Stimulated activated naive B cell treated with anti-CD40 and anti-IgM and Interleukin-4, amounts not matched to agents 10 μg/mL and 1 μg/mL and 100 μg/mL, for 72 hours (primary cell): ENCODE measurements at regions not wholly inside any gene's neighbourhood (a gene's known extent, or its start where the extent isn't known, plus 50 kb on each side); places are given as distances from the start of the nearest gene placed in this dataset.

Source experiments
- ATAC-seq, 2 donors: fragments of 150-1000 bp; cut with Tn5 transposase; replicated peaks; 2 replicates each; pipeline ENCODE4 v1.10.0; 2021; ENCODE audit warnings: moderate library complexity in 1 of 2
- DNase-seq: peaks from one replicate; pipeline ENCODE4 v3.0.0; 2021
- H3K27ac Mint-ChIP-seq: one replicate; pipeline ENCODE4 v1.8.0; 2022; ENCODE audit warnings: mild to moderate bottlenecking, mixed read lengths
- H3K27me3 Mint-ChIP-seq, 2 donors: one replicate each; pipeline ENCODE4 v1.8.0; 2022; ENCODE audit warnings: mixed read lengths in 2 of 2
- H3K36me3 Mint-ChIP-seq, 2 donors: one replicate each; pipeline ENCODE4 v1.8.0; 2022; ENCODE audit warnings: mixed read lengths in 2 of 2, mild to moderate bottlenecking in 1 of 2
- H3K4me1 Mint-ChIP-seq, 2 donors: one replicate each; pipeline ENCODE4 v1.8.0; 2022; ENCODE audit warnings: mixed read lengths in 2 of 2, mild to moderate bottlenecking in 1 of 2
- H3K4me3 Mint-ChIP-seq, 2 donors: one replicate each; pipeline ENCODE4 v1.8.0; 2022; ENCODE audit warnings: mild to moderate bottlenecking in 2 of 2, mixed read lengths in 2 of 2, moderate library complexity in 1 of 2
- H3K9me3 Mint-ChIP-seq, 2 donors: one replicate each; pipeline ENCODE4 v1.8.0; 2022; ENCODE audit warnings: mixed read lengths in 2 of 2, mild to moderate bottlenecking in 1 of 2

DNA sequence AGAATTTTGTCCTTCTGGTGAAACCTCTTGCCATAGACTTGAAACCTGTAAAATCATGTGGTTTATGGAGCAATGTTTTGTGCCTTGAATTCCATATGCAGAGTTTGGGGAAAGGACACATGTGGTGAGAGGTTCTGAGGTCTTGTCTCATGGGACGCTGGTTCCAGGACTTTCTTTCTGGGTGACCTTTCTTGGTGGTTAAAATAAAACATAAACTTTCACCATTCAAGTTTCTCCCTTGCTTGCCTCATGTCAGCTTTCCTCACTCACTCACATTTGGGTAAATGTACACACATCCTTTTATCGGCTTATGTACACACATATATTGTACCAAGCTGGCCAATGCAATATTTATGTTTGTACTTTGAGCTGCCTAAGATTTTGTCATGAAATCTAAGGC is 144.9 kb upstream of the CELF2 start:
- H3K27me3 Mint-ChIP-seq = peaks cover 17 to 20% of the 10 kb centered on the region in 2 donors
- no peaks in the 10 kb centered on the region for H3K36me3 Mint-ChIP-seq
- no peak overlapping the region for H3K4me3 Mint-ChIP-seq
- H3K4me1 Mint-ChIP-seq = peaks cover 0 to 4% of the 10 kb centered on the region in 2 donors
- DNase-seq (no peak), ATAC-seq (no peak)
- no peak overlapping the region for H3K27ac Mint-ChIP-seq
- peaks cover 2 to 4% of the 10 kb centered on the region in 2 donors for H3K9me3 Mint-ChIP-seq

DNA sequence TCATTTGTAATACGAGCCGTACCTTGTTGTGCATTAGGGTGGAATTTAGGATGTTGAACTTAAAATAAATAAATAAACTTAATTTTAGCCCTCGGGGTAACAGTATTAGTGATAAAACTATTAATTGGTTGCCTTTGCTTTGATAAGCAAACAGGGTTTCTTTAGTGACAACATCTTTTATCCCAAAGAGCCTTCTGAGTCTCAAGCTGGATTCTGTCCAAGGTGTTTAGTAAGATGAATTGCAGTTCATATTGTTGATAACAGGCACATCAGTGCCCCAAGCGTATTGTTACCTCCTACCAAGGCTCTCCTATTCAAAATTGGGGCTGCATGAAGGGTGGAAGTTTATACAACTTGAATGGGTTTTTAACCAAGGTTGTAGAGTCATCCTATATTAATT is 144.4 kb upstream of the CELF2 start:
- no peak overlapping the region for H3K4me3 Mint-ChIP-seq
- no peak for ATAC-seq
- peaks cover 0 to 4% of the 10 kb centered on the region in 2 donors for H3K4me1 Mint-ChIP-seq
- H3K27me3 Mint-ChIP-seq = peaks cover 17 to 20% of the 10 kb centered on the region in 2 donors
- no peak for DNase-seq
- H3K9me3 Mint-ChIP-seq = peaks cover 2 to 4% of the 10 kb centered on the region in 2 donors
- H3K36me3 Mint-ChIP-seq = no peaks in the 10 kb centered on the region
- no peak overlapping the region for H3K27ac Mint-ChIP-seq

GRCh38 chr10:10873915-10874314 is 143.8 kb upstream of the CELF2 start:
- no peak for DNase-seq
- peaks cover 0 to 4% of the 10 kb centered on the region in 2 donors for H3K4me1 Mint-ChIP-seq
- H3K36me3 Mint-ChIP-seq = no peaks in the 10 kb centered on the region
- H3K9me3 Mint-ChIP-seq = peaks cover 2 to 4% of the 10 kb centered on the region in 2 donors
- H3K27me3 Mint-ChIP-seq = peaks cover 17 to 20% of the 10 kb centered on the region in 2 donors
- ATAC-seq = no peak
- no peak overlapping the region for H3K27ac Mint-ChIP-seq
- no peak overlapping the region for H3K4me3 Mint-ChIP-seq

GRCh38 chr10:10878963-10879362 is 138.7 kb upstream of the CELF2 start:
- H3K9me3 Mint-ChIP-seq = peaks cover 2 to 3% of the 10 kb centered on the region in 2 donors
- H3K4me1 Mint-ChIP-seq = peaks cover 0 to 2% of the 10 kb centered on the region in 2 donors
- no peak overlapping the region for H3K4me3 Mint-ChIP-seq
- peaks cover under 1 to 3% of the 10 kb centered on the region in 2 donors for H3K27me3 Mint-ChIP-seq
- ATAC-seq (no peak), DNase-seq (no peak)
- no peak overlapping the region for H3K27ac Mint-ChIP-seq
- no peaks in the 10 kb centered on the region for H3K36me3 Mint-ChIP-seq

DNA sequence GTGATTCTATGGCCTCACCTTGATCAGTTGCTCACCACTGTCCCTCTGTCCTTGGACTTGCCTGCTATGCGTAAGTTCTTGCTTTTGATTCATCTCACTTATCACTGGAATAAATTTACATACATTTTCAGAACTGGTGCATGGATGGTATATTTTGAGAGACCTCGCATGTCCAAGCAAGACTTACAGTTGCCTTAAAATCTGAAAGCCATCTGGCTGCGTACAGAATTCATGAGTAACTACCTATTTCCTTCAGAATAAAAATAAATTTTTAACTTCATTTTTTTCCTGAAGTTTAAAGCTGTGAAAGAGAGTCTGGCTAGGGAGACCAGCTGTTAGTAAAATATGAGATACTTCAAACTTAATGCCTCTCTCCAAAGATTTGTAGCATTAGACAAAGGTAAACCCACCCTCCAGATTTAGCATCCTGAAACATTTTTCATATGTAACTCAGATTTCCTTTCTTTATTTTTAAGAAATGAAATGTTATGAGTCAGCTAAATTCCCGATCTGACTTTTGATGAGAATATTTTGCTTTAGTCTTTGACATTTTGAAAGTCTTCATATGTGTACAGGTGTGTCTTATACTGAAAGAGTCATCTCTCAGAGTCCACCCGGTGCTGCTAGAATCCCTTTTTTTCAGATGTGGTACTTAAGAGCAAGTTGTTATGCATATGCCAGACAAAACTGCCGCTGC is 136.4 kb upstream of the CELF2 start:
- DNase-seq (no peak), ATAC-seq (no peak)
- H3K36me3 Mint-ChIP-seq = peaks cover 0 to 4% of the 10 kb centered on the region in 2 donors
- H3K4me3 Mint-ChIP-seq = no peak overlapping the region
- peaks cover 9 to 14% of the 10 kb centered on the region in 2 donors for H3K9me3 Mint-ChIP-seq
- peaks cover 0 to 2% of the 10 kb centered on the region in 2 donors for H3K4me1 Mint-ChIP-seq
- H3K27ac Mint-ChIP-seq = no peak overlapping the region
- peaks cover 0 to 4% of the 10 kb centered on the region in 2 donors for H3K27me3 Mint-ChIP-seq

DNA sequence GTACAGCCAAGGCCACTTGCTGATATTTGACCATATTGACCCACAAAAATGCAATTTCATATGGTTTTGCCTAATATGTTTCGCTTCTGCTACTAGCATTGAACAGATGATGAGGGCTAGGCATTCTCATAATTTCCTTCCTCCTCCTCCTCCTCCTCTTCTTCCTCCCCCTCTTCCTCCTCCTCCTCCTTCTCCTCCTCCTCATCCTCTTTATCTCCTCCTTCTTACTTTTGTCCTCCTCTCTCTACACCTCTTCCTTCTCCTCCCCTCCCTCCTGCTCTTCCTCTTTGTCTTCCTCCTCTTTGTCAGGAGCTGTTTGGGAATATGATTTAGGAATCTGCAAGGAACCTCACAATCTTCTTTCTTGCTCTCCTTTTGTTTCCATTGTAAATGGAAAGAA is 133.9 kb upstream of the CELF2 start:
- H3K4me1 Mint-ChIP-seq = peaks cover 0 to 2% of the 10 kb centered on the region in 2 donors
- ATAC-seq = no peak
- peaks cover 0 to 4% of the 10 kb centered on the region in 2 donors for H3K36me3 Mint-ChIP-seq
- DNase-seq = no peak
- no peak overlapping the region for H3K4me3 Mint-ChIP-seq
- H3K9me3 Mint-ChIP-seq = peaks cover 9 to 14% of the 10 kb centered on the region in 2 donors
- no peak overlapping the region for H3K27ac Mint-ChIP-seq
- peaks cover 8 to 10% of the 10 kb centered on the region in 2 donors for H3K27me3 Mint-ChIP-seq

GRCh38 chr10:10886861-10887531 is 130.7 kb upstream of the CELF2 start:
- DNase-seq (no peak), ATAC-seq (no peak)
- Mint-ChIP-seq H3K4me1 (peaks cover 0 to 2% of the 10 kb centered on the region in 2 donors), H3K27me3 (peaks cover 8 to 13% of the 10 kb centered on the region in 2 donors), H3K4me3 (no peak overlapping the region), H3K36me3 (peaks cover 0 to 4% of the 10 kb centered on the region in 2 donors), H3K9me3 (peaks cover 9 to 14% of the 10 kb centered on the region in 2 donors), H3K27ac (no peak overlapping the region)

DNA sequence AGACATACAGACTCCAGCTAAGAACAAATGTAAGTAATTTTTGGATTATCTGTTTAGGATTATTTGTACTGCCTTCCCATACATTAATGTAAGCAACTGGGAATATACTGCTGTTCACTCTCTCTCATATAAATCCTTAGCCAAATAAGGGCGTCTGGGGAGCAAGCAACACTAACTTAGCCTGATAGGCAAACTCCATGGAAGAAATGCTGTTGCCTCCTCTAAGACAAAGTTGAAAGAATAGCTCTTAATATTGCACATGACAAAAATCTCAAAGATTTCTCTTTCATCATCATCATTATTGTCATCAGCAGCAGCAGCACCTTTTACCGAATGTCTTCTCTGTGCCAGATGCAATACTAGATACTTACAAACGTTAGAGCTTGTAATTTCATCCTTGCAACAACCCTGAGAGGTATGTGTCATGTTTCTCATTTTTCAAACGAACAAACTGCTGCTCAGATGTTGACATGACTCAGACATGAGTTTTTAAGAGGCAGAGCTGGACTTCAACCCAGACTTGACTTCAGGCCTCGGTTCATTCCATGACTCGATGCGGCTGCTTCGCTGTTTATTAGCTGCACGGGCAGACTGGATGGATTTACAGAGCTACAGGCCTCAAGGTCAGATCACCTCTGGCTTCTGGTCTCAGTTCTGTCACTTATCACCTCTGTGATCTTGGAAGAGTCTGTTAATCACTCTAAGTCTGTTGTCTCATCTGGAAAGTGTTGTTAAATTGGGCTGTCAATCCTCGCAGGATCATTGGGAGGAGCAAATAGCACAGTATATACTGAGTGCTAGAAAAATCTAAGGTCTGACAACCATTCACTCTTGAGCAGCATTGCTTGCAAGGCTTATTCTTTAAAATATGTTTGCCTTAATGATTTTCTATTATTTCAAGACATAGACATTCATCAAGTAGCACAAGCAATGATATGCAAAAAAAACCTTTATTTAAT is 126.3 kb upstream of the CELF2 start:
- no peak overlapping the region for H3K4me3 Mint-ChIP-seq
- H3K27ac Mint-ChIP-seq = no peak overlapping the region
- DNase-seq (no peak), ATAC-seq (no peak)
- H3K9me3 Mint-ChIP-seq = peaks cover 10 to 11% of the 10 kb centered on the region in 2 donors
- H3K4me1 Mint-ChIP-seq = no peaks in the 10 kb centered on the region
- H3K27me3 Mint-ChIP-seq = peaks cover 7 to 22% of the 10 kb centered on the region in 2 donors
- no peaks in the 10 kb centered on the region for H3K36me3 Mint-ChIP-seq

DNA sequence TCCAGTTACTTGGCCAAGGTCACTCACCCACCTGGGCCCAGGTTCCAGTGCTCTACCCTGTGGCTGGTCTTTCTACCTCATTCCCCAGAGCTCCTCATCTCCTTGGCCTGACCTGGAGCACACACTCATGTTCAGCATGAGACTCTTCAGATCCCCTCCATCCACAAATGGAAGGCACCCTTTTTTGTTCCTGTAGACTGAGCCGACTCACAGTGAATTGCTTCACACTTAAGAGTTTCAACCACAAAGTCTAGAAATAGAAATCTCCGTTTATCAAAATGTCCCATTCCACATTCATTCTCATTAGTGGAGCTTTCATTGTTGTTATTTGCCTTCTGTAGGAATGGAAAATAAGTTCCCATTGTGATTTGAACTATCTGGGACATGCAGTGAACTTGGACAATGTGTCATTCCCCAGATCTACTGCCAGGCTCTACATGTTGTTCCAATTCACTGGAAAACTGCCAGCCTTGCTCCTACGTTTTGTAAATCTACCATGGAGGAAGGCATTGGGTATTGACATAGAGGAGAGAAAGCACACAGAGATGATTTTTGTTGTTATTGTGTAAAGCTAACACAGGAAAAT is 125.3 kb upstream of the CELF2 start:
- no peak for ATAC-seq
- H3K4me1 Mint-ChIP-seq = no peaks in the 10 kb centered on the region
- peaks cover 10 to 11% of the 10 kb centered on the region in 2 donors for H3K9me3 Mint-ChIP-seq
- no peak overlapping the region for H3K27ac Mint-ChIP-seq
- peaks cover 7 to 14% of the 10 kb centered on the region in 2 donors for H3K27me3 Mint-ChIP-seq
- H3K4me3 Mint-ChIP-seq = no peak overlapping the region
- no peak for DNase-seq
- no peaks in the 10 kb centered on the region for H3K36me3 Mint-ChIP-seq

- Mint-ChIP-seq H3K36me3 (no peaks in the 10 kb centered on the region), H3K4me3 (no peak overlapping the region), H3K4me1 (no peaks in the 10 kb centered on the region), H3K27me3 (peaks cover 3 to 8% of the 10 kb centered on the region in 2 donors), H3K27ac (no peak overlapping the region), H3K9me3 (peaks cover 10 to 11% of the 10 kb centered on the region in 2 donors)
- DNase-seq (no peak), ATAC-seq (no peak)
Measured at GRCh38 chr10:10897400-10897799, 120.3 kb upstream of the CELF2 start.

- no peaks in the 10 kb centered on the region for H3K36me3 Mint-ChIP-seq
- no peak overlapping the region for H3K27ac Mint-ChIP-seq
- DNase-seq (no peak), ATAC-seq (no peak)
- H3K27me3 Mint-ChIP-seq = peaks cover 0 to 9% of the 10 kb centered on the region in 2 donors
- H3K4me1 Mint-ChIP-seq = no peaks in the 10 kb centered on the region
- no peak overlapping the region for H3K4me3 Mint-ChIP-seq
- no peaks in the 10 kb centered on the region for H3K9me3 Mint-ChIP-seq
Measured at GRCh38 chr10:10901906-10902305, 115.8 kb upstream of the CELF2 start.

DNA sequence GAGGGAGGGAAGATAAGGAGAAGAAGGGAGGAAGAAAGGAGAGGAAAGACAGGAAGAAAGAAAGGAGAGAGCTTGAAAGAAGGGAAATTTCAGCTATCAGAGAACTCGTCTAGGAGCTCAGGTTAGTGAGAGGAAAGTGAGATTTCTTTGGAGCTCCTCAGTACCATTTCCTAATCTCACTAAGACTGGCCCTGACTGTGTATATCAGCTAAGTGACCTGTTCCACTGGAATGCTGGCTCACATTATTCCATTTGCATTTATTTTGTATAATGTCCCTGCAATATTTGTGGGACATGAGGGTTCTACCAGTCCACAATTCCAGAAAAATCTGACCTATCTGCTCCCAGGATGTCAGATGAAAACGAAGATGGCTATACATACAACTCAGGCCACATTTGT is 114.7 kb upstream of the CELF2 start:
- no peaks in the 10 kb centered on the region for H3K36me3 Mint-ChIP-seq
- H3K4me1 Mint-ChIP-seq = no peaks in the 10 kb centered on the region
- no peak overlapping the region for H3K4me3 Mint-ChIP-seq
- no peaks in the 10 kb centered on the region for H3K9me3 Mint-ChIP-seq
- DNase-seq (no peak), ATAC-seq (no peak)
- no peak overlapping the region for H3K27ac Mint-ChIP-seq
- H3K27me3 Mint-ChIP-seq = peaks cover 0 to 9% of the 10 kb centered on the region in 2 donors

DNA sequence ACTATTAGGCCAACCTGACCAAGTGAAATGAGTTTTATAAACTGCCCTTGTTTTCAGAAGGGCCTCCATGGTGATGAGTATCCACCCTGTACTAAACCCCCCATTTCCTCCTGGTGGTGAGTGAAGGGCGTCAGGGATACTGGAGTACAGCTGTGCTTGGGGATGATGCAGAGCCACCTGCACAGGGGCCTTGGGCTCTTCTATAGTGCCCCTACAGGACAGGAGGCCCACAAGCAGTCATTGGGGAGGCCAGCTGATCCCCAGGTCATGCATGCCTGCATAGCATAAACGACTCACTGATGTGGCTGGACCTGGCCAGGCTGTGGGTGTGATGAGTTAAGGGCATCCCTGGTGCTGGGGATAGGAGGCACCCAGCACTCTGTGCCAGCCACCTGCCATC is 114.1 kb upstream of the CELF2 start:
- Mint-ChIP-seq H3K4me3 (no peak overlapping the region), H3K27ac (no peak overlapping the region), H3K27me3 (peaks cover 0 to 9% of the 10 kb centered on the region in 2 donors), H3K36me3 (no peaks in the 10 kb centered on the region), H3K4me1 (no peaks in the 10 kb centered on the region), H3K9me3 (no peaks in the 10 kb centered on the region)
- DNase-seq (no peak), ATAC-seq (peak; percentile 19 to 36)

GRCh38 chr10:10910634-10911033 is 107.0 kb upstream of the CELF2 start:
- Mint-ChIP-seq H3K27ac (no peak overlapping the region), H3K9me3 (no peaks in the 10 kb centered on the region), H3K4me1 (no peaks in the 10 kb centered on the region), H3K36me3 (no peaks in the 10 kb centered on the region), H3K4me3 (no peak overlapping the region), H3K27me3 (peaks cover 11 to 13% of the 10 kb centered on the region in 2 donors)
- ATAC-seq (no peak), DNase-seq (no peak)
